Fibroblast of lung (primary cell): ENCODE measurements at regions not wholly inside any gene's neighbourhood (a gene's known extent, or its start where the extent isn't known, plus 50 kb on each side); places are given as distances from the start of the nearest gene placed in this dataset.

Source experiments
- CTCF ChIP-seq, 2 donors: IDR thresholded peaks in 1 of 2; conservative IDR thresholded peaks in 1 of 2; 1 replicate in 1 of 2; 2 replicates in 1 of 2; pipeline ENCODE4 v1.5.1; 2011 to 2012; ENCODE audit warnings: low read length in 2 of 2, control low read depth in 1 of 2, inconsistent platforms in 1 of 2, low read depth in 1 of 2, mild to moderate bottlenecking in 1 of 2
- EZH2 ChIP-seq: IDR thresholded peaks from 2 replicates; pipeline ENCODE4 v1.5.1; 2012; ENCODE audit warnings: low read length, control low read depth, mild to moderate bottlenecking; ENCODE audit errors: missing control alignments

GRCh38 chrX:42540146-42540545 lies 237.8 kb downstream of the PPP1R2C start:
- TF ChIP-seq CTCF (conservative IDR thresholded peaks at IDR 0.05 in 1 of 2, IDR thresholded peaks at IDR 0.05 in 1 of 2; ENCODE audit: low read depth in 1 of 2, low read length in 2 of 2) (no peak), EZH2 (no peak)
